ENCODE measurements at regions not wholly inside any gene's neighbourhood (a gene's known extent, or its start where the extent isn't known, plus 50 kb on each side); places are given as distances from the start of the nearest gene placed in this dataset.
"Not testable (repeated sequence)": the region's sequence is repeated elsewhere in the genome, so short reads cannot be mapped to it uniquely, and the experiment has no call there.

DNA sequence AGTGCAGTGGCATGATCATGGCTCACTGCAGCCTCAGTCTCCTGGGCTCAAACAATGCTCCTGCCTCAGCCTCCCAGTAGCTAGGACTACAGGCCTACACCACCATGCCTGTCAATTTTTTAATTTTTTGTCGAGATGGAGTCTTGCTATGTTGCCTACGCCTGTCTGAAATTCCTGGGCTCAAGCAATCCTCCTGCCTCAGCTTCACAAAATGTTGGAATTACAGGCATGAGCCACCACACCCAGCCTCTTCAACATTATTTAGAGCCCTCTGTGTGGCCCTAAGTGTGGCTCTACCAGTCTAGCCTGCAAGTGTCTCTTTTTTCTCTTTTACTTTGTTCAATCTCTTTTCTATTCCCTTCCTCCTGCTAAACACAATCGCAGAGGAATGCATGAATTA lies 154.4 kb upstream of the EPB41L4A start:
- no peak for DNase-seq (ENCODE audit: low read depth, low spot score)

DNA sequence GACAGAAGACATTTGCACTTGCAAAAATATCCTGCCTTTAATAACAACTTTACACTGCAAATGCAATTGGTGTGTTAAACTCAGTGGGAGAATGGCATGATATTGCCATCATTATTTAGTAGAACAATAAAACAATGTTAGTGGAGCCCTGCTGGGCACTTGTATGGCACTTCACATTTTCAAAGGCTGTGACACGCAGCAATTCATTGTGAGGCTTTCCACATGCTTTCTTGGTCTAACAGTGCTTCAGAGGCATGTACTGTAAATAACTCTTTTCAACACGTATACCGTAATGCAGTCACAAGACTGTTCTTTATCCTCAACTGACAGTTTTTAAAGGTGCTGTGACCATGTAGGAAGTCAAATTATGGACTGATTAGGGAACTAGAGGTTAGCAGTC lies 155.5 kb upstream of the EPB41L4A start:
- no peak for DNase-seq (ENCODE audit: low read depth, low spot score)

- DNase-seq (ENCODE audit: low read depth, low spot score), result no peak
Measured at GRCh38 chr5:112576298-112576925, 157.3 kb upstream of the EPB41L4A start.

DNA sequence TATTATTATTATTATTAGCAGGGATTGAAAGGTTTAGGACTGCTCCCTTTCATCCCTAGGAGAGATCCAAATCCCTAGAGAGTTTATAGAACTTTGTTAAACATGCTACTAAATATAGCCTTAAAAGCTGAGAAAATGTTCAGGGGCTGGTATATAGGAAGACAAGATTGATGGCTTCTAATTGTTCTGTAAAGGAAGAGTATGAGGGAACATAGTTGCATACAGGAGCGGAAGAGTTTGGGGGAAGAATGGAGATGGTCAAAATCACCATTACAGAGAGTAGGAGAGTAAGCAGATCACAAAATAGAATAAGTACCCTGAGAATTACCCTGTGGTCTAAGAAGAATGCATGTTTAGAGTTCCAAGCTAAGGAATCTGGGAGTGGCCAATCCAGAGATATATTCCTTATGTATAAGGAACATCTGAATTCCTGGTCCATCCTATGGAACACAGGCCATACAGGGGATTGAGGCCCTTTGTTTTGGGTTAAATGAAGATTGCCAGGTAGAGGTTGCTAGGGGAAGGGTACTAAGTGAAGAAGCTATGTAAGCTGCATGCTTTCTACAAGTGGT lies 158.0 kb upstream of the APC start:
- no peak for DNase-seq (ENCODE audit: low read depth, low spot score)

GRCh38 chr5:112581811-112582320 lies 155.8 kb upstream of the APC start:
- DNase-seq (ENCODE audit: low read depth, low spot score), result no peak

DNA sequence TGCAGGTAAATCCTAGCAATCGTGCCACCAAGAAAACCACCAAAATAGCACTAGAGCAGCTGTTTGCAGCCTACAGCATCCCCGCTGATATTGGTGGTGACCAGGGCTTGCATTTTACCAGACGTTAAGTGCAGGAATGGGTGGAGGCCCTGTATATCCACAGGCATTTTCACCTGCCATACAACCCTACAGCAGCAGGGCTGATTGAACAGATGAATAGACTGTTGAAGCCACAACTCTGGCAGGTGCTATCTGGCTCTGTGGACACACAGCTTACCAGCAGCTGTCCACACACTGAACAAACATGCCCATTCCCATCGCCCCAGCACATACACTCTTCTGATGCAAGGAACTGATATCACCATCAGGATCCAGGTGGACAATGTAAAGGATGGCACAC lies 154.5 kb upstream of the APC start:
- DNase-seq (ENCODE audit: low read depth, low spot score), result no peak

DNA sequence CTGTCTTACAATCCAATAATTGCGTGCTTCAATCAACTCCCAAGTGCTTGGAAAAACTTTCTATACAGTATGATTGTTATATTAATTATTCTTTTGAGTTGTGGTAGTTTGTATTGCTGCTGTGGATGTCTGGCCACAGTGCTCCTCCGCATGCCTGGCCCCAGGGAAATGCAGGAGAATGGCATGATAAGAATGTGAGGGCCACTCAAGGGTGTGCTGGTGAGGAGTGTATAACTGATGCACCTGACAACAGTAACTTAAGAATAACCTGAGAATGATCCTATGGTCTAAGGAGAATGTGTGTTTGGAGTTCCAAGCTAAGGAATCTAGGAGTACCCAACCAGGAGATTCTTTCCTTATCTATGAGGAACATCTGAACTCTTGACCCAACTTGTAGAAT lies 152.9 kb upstream of the APC start:
- no peak for DNase-seq (ENCODE audit: low read depth, low spot score)

GRCh38 chr5:112586596-112587062 lies 151.1 kb upstream of the APC start:
- no peak for DNase-seq (ENCODE audit: low read depth, low spot score)

GRCh38 chr5:112590858-112591257 lies 146.8 kb upstream of the APC start:
- not testable (repeated sequence) for DNase-seq (ENCODE audit: low read depth, low spot score)

DNA sequence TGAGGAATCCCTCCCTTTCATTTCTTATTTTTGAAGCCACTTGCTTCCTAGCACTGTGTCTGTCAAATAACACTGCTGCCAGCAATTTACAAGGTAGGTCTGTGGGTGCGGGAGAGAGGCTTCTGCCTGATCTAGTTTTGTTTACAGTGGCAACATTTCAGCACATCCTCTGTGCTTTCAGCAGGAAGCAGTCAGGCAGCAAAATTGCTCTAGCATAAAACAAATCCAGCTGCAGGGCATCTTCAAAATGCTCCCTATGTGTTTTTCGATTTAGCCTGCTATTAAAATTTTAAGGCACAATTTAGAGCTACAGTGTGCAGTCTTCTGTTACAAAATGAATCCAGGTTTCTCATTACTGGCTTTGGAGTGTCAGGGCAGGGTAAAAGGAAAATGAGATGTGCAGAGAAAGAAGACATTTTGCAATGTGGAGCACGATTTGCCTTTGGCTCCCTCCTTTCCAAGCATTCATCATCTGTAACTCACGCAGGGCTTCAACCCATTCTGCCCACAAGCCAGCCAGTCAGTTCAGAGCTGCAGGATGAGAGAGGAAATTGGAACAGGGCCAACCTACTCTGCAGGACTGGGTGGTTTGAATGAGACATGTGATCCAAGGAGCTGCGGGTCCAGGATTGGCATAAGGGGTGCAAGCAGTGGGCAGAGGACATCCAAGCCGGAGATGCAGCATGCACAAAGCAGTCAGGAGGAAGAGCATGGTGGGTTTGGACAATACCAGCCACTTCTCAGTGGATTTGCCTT lies 143.4 kb upstream of the APC start:
- DNase-seq (ENCODE audit: low read depth, low spot score), result no peak

DNA sequence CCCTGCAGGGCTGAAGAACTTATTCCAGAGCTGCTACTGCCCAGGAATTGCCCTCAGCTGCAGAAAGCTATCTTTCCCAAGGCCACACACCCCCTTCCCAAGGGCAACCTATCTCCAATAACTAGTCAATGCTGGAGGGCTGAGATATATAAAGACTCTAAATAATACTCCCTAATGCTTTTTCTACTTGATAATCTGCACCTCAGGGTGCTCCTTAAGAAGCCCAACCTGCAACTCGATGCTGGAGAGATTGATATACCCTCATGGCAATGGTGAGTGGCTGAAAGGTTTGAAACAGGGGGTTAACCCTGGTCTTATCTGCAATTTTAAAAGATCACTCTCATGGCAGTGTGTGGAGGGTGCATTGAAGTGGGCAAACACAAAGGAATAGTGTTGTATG lies 142.7 kb upstream of the APC start:
- no peak for DNase-seq (ENCODE audit: low read depth, low spot score)

- DNase-seq (ENCODE audit: low read depth, low spot score), result no peak
Measured at GRCh38 chr5:112597831-112598230, 139.9 kb upstream of the APC start.

GRCh38 chr5:112600510-112600909 lies 137.2 kb upstream of the APC start:
- not testable (repeated sequence) for DNase-seq (ENCODE audit: low read depth, low spot score)

DNA sequence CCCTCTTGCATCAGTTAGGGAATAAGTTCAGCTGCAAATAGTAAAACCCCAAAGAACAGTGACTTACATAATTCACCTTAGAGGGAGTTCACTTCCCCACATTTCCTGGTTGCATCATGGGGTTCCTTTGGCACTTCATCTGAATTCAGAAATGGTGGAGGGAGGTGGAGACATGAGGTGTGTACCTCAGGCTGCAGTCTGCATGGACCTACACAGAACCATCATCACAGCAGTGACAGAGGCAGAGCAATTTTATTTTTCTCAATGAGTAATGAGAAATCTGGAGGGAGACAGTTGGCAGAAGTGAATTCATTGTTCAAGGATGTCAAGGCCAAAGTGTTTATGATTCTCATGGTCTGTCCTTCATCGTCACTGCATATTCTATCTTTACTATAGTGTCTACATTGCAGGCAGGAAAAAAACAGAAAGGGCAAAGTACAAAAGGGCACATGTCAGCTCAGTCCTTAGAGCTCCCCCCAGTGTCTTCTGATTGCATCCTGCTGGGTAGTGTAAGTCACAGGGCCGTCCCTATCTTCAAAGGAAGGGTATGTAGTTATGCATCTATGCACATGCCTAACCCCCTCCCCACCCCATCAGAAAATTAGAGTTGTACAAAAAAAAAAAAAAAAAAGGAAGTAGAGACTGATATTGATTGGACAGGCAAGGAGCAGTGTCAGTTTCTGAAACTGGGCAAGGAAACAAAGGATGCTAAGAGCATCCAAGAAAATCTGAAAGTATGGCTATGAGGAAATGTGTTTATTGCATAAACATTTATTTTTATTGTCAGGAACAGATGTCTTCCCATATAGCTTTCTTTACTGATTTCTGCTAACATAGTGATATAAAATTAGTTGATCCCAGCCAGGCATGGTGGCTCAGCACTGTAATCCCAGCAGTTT lies 132.7 kb upstream of the APC start:
- no peak for DNase-seq (ENCODE audit: low read depth, low spot score)

- no peak for DNase-seq (ENCODE audit: low read depth, low spot score)
Measured at GRCh38 chr5:112608975-112609374, 128.7 kb upstream of the APC start.

DNA sequence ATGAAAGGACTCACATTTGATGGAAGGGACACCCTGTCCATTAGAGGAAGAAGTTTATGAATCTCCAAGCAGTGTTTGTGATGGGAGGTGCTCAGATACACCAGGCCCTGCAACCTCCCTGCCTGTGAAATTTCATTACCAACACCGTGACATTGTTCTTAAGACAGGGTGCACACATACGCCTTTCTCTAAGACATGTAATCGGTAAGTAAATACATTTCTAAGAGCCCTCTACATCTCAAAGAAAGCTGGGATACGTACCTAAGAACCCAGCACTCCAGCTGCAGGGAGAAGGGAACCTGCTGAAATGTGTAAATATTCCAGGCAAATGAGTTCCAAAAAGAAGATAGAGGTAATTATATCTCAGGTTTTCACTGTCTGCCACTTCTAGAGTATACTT lies 125.0 kb upstream of the APC start:
- DNase-seq (ENCODE audit: low read depth, low spot score), result no peak

- no peak for DNase-seq (ENCODE audit: low read depth, low spot score)
Measured at GRCh38 chr5:112614285-112614684, 123.4 kb upstream of the APC start.

DNA sequence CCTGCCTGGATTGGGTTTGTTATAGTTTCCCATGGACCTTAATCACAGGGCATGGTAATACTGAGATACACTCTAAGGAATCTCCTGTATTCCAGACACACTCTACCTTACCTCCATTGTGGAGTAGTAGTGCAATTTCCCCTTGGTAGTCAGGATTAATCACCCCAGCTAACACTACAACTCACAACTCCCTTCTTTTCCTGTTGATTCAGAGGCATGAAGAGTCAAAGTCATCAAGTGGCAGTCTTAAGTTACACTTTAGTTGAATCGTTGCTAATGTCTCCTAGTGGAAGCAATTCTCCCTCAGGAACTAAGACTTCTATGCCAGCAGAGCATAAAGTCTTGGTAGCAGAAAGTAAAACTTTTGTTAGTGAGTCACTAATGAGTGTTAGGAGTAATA lies 122.7 kb upstream of the APC start:
- DNase-seq (ENCODE audit: low read depth, low spot score), result no peak

DNA sequence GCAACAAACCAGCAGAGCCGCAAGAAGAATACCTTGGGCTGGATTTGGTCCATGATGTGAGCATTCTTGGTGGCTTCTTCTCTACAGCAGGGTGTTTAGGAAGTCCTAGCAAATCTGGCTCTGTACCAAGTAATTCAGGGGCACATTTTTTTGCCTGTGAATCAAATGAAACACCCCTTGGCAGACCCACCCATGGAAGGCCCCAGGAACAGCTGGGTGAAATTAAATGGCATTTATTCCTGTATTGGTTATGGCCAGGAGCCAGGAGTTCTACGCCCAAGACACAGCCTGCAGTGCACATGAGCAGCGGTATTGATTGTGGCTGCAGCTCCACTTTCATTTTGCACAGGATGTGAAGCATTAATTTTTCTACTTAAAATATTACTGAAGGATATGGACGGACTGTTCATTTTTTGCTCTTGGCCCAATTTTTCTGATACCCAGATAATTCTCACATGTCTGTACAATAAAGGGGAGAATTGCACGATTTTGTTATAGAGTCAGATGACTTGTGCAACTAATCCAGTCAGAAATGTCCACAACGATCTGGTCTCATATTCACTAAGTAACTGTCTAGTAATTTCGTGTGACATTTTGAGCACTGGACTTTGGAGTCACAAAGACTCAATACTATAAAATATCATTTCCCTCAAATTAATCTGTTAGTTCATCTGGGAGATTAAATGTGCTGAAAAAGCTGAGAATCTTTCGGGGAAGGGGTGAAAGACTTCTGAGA lies 120.7 kb upstream of the APC start:
- no peak for DNase-seq (ENCODE audit: low read depth, low spot score)

DNA sequence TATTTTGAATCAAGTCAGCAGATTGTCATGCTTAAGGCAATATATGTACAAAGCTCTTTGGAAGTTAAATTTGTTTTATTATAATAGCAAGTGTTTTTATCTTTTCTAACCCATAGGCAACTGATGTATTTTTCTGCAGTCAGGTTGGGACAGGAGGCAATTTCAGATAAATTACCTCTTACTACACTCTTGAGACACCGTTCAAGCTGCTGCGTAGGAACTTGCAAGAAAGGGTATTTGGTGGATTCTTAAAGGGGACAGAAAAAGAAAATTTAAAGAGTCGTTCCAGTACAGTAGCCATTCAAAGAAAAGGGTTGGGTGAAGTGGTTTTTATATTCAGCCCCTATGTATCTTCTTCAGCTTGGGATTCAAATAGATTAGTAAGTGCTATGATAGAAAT lies 112.4 kb upstream of the APC start:
- no peak for DNase-seq (ENCODE audit: low read depth, low spot score)
